ENCODE measurements at regions not wholly inside any gene's neighbourhood (a gene's known extent, or its start where the extent isn't known, plus 50 kb on each side); places are given as distances from the start of the nearest gene placed in this dataset.

DNA sequence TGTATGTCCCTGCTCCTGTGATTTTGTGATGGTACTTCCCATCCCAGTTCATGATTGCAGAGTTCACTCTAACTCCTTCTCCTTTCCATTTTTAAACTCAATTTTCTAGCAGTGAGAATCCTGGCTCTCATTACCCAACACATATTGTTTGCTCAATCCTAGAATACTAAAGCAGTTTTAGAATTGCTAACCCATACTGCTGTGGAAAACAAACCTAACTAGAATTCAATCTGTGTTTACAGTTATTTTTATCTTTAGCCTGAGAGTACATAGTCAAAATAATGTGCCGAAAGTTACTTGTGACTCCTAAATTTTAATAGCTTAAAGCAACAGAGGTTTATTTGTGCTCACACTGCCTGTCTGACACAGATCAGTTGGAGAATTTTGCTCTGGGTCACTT is 508.0 kb downstream of the AACS start:
- no peak for TF ChIP-seq CTCF (conservative IDR thresholded peaks at IDR 0.05; ENCODE audit: low read depth, low read length)
- no peak for DNase-seq (ENCODE audit: low read depth)
- no peak overlapping the region for H3K4me3 ChIP-seq (ENCODE audit: low read depth, low read length)

GRCh38 chr12:125577334-125577733 is 512.1 kb downstream of the AACS start:
- H3K4me3 ChIP-seq (ENCODE audit: low read depth, low read length): no peak overlapping the region
- no peak for TF ChIP-seq CTCF (conservative IDR thresholded peaks at IDR 0.05; ENCODE audit: low read depth, low read length)
- no peak for DNase-seq (ENCODE audit: low read depth)

DNA sequence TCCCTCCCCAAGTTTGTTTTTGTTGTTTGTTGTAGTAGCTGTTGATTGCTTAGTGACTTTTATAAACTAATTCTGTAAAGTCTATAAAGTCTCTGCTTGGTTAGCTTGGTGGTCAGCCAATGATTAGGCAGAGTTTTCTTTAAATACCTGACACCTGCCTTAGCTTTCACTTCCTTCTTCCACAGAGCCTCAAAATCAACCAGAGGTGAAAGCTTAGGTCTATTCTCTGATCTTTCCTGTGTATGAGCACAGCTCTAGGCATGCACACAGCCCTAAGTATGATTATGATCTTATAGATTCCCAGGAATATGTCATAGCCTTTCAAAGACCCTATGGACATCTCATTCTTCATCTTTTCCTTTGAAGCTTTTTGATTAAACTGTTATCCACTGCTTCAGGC is 514.7 kb downstream of the AACS start:
- TF ChIP-seq CTCF (conservative IDR thresholded peaks at IDR 0.05; ENCODE audit: low read depth, low read length): no peak
- H3K4me3 ChIP-seq (ENCODE audit: low read depth, low read length): no peak overlapping the region
- DNase-seq (ENCODE audit: low read depth): no peak

GRCh38 chr12:125583071-125583470 is 517.8 kb downstream of the AACS start:
- no peak for DNase-seq (ENCODE audit: low read depth)
- no peak for TF ChIP-seq CTCF (conservative IDR thresholded peaks at IDR 0.05; ENCODE audit: low read depth, low read length)
- H3K4me3 ChIP-seq (ENCODE audit: low read depth, low read length): no peak overlapping the region

DNA sequence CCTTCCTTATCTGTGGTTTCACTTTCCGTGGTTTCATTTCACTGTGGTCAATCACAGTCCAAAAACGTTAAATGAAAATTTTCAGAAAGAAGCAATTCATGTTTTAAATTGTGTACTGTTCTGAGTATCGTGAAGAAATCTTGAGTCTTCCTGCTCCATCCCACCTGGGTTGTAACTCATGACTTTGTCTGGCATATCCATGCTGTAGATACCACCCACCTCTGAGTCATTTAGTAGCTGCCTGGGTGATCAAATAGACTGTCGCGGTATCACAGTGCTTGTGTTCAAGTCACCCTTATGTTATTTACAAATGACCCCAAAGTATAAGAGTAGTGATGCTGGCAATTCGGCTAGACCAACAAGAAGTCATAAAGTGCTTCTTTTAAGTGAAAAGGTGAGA is 521.2 kb downstream of the AACS start:
- H3K4me3 ChIP-seq (ENCODE audit: low read depth, low read length): no peak overlapping the region
- TF ChIP-seq CTCF (conservative IDR thresholded peaks at IDR 0.05; ENCODE audit: low read depth, low read length): no peak
- no peak for DNase-seq (ENCODE audit: low read depth)

DNA sequence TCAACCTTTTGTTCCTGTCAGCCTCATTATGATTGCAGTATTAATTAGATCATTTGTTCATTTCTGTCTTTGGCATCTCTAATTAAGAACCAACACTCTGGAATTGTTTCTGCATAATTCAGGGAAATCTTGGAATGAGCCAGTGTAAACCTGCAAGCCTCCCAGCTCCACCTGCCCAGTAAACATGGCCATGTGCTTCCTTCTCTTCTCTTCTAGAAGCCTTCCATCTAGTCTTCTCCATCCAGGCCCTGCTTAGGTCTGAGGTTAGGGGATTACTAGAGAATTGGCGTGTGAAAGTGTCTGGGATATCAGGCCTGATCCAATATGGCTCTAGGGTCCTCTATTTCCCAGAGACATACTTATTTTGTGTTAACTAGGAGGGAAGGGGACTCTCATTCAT is 528.0 kb downstream of the AACS start:
- DNase-seq (ENCODE audit: low read depth): no peak
- H3K4me3 ChIP-seq (ENCODE audit: low read depth, low read length): no peak overlapping the region
- TF ChIP-seq CTCF (conservative IDR thresholded peaks at IDR 0.05; ENCODE audit: low read depth, low read length): no peak

DNA sequence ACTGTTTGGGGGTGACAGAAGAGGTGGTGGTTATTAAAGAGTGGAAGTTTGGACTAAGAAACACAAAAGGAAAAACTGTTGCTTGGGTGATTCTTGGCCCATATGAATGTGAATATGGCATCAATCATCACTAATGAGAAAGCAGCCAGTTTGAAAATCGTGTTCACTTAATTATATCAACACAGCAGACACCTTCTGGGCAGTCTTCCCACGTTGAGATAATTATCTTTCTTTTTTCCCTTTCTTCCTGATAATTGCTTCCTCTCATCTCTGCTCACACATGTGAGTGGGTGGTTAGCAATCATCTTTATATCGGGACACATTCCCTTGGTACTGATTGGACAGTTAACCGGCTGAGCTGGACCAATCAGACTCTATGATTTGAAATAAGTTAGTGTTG is 539.7 kb downstream of the AACS start:
- TF ChIP-seq CTCF (conservative IDR thresholded peaks at IDR 0.05; ENCODE audit: low read depth, low read length): no peak
- no peak for DNase-seq (ENCODE audit: low read depth)
- H3K4me3 ChIP-seq (ENCODE audit: low read depth, low read length): no peak overlapping the region
